ENCODE measurements at regions not wholly inside any gene's neighbourhood (a gene's known extent, or its start where the extent isn't known, plus 50 kb on each side); places are given as distances from the start of the nearest gene placed in this dataset.

DNA sequence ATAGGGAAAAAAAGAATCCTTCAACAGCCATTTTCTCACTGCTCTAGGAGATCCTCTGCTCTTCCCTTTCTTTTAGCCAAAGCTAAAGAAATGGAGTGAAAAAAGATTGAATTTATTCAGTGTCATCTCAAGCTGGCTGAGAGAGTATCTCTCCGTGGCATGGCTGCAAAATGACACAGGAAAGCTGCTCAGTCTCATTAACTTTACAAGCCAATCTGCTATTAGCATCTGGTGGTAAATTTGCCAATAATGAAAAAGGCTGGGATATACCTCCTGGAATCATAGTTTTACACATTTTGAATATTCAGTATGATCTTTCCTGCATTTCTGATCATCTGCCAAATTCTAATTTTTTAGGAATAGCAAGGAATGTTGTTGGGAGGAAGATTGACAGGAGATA, 176.8 kb upstream of the CHRM3 start:
- no peak for DNase-seq (ENCODE audit: low read depth)

DNA sequence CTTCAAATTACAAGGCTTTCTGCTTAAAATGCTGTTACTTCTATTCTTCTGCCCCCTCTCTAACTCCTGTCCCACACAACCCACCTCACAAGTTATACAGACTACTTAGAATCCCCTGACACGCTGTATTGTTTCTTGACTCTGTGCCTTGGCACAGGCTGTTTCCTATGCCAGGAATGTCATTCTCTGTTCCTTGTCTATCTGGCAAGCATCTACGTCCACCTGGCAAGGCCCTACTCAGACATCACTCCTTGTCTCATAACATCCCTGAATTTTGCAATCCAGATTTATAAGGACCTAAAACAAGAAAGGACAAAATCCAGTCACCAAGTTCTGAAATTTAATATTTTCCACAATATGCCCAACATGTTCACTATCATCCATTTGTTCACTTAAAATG, 182.0 kb upstream of the CHRM3 start:
- DNase-seq (ENCODE audit: low read depth): no peak

GRCh38 chr1:239197871-239198270, 188.5 kb upstream of the CHRM3 start:
- no peak for DNase-seq (ENCODE audit: low read depth)

DNA sequence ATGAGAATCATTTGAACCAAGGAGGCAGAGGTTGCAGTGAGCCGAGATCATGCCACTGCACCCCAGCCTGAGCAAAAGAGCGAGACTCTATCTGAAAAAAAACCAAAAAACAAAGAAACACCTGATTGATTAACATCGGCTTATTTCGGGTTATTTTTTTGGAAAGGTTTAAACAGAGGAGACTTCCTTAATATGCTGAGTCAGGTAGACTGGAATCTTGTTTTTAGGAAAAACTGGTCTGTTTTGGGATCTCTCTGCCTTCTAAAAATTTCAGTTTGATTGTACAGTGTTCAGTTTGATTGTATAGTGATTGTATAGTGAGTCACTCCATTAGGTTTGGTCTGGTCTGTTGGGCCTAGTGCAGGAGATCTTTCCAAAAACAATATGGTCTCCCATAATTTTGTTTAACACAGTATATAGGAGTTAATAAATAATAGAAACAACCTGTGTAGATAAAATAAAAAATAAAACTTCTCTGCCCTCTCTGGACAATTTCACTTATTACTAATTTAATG, 196.3 kb upstream of the CHRM3 start:
- no peak for DNase-seq (ENCODE audit: low read depth)

DNA sequence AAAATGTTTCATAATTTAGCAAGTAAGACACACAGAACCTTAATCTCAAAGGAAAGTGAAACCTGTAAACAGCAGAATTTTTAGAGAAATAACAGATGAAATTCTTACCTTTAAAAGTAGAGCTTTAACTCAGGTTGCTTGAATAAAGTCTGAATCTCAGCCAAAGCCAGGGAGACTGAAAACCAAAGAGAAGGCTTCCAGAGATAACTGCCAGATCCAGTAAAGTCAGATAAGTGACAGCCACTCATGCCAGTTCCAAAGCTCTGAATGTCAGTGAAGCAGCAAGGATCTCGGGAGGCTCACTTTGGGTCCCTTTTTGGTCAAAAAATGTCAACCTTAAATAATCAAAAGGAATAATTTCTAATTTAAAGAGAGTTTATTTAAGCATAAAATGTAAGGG, 199.9 kb upstream of the CHRM3 start:
- no peak for DNase-seq (ENCODE audit: low read depth)

DNA sequence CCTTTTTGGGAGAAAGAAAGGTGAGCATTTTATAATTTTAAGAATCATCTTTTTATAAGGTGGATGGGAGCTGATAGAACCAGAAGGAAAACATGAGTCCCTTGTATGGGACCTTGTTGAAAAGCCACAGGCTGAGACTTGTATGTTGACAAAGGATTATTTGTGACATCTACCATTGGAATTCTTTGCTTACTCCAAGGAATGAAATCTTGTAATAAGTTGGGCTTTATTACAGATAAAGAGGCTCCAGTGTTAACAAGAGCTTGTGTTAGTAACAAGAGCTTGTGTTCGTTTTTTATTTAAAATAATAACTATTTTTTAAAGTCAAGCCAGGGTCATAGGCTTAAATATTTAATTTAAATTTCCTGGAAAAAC, 201.1 kb upstream of the CHRM3 start:
- DNase-seq (ENCODE audit: low read depth): no peak

- no peak for DNase-seq (ENCODE audit: low read depth)
Measured at GRCh38 chr1:239184561-239185244, 201.7 kb upstream of the CHRM3 start.

DNA sequence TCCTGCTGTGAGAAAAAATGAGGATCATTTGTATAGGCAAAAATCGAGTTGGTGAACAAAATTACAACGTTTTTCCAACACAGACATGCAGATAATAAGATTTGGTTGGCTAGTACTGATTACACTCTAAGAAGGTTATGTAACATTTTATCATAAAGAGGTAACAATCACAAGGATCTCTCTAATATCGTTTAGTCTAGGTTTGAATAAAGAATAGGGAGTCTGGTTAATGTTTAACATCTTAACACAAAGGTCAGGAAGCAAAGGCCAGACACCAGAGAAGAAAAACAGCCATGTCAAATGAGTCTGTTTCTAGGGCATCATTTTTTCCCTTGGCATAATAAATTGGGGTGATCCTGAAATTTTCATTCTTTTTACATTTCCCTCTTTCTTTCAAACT, 207.4 kb upstream of the CHRM3 start:
- DNase-seq (ENCODE audit: low read depth): no peak

DNA sequence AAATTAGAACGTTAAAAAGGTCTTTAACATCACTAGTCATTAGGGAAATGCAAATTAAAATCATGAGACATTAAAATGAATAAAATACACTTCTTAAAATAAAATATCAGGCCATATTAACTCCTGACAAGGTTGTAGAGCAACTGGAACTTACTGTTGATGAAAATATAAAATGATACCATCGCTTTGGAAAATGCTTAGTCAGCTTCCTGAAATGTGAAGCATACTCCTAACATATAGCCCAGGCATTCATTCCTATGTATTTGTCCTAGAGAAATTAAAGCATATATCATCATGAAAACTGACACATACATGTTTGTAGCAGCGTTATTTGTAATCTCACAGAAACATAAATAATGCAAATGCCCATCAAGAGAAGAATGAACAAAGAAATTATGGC, 211.5 kb upstream of the CHRM3 start:
- DNase-seq (ENCODE audit: low read depth): no peak

DNA sequence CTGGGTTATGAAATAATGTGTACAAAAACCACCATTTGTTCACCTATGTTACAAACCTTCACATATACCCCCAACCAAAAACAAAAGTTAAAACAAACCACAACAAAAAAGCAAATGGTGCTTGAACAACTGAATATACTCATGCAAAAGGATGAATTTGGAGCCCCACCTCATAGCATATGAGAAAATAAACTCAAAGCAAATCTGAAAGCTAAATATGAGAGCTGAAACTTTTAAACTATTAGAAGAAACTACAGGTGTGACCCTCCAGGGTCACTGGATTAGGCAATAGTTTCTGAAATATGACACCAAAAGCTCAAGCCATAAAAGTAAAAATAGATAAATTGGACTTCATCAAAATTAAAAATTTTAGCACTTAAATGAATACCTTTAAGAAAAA, 215.5 kb upstream of the CHRM3 start:
- DNase-seq (ENCODE audit: low read depth): no peak

- no peak for DNase-seq (ENCODE audit: low read depth)
Measured at GRCh38 chr1:239169276-239169675, 217.1 kb upstream of the CHRM3 start.

DNA sequence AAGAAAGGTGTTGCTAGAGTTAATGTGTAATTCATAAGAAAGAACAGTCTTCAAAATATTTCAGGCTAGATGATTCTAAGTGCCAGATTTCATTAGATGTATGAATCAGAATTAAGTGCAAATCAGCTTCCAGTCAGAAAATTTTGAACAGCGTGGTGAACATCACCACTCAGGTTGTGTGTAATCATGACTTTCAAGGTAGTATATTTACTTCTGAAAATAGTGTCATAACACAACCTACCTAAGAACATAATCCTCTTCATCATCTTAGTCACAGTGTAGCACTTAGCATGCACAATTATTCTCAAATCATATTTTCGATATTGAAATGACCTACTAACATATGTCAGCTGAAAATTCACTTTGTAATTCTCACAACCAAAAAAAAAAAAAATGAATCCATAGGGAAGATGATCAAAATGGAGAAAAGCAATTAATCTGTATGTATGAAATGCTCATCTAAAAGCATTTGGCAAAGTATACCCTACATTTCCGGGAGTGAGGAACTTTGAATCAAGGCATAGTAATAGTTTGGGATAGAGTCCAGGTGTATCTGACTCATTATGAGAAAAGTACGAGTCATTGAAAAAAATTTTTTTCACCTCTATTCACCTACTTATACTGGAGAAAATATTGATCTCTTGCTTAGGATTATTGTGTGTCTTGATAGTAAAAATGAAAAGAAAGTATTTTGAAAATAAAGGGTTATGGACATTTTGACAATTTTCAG, 221.8 kb upstream of the CHRM3 start:
- no peak for DNase-seq (ENCODE audit: low read depth)

- no peak for DNase-seq (ENCODE audit: low read depth)
Measured at GRCh38 chr1:239155466-239156091, 230.8 kb upstream of the CHRM3 start.

GRCh38 chr1:239151937-239152336, 234.4 kb upstream of the CHRM3 start:
- no peak for DNase-seq (ENCODE audit: low read depth)

- DNase-seq (ENCODE audit: low read depth): no peak
Measured at GRCh38 chr1:239140968-239141367, 245.4 kb upstream of the CHRM3 start.

DNA sequence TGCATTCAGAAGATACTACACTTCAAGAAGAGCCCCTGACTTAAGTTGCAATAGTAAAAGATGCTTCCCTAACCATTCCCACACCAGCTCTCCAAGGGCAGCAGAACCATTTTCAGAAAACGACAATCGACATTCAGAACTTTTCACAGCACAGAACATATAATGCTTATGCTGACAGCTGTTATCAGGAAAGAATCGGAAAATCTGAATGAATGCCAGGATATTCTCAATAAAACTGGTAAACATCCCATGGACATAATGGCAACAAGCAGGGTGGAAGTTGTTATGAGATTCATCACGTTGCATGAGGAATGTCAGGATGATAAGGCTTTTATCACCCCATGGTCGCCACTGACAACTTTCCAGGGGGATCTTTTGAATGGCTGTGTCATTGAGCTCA, 246.6 kb upstream of the CHRM3 start:
- DNase-seq (ENCODE audit: low read depth): no peak

DNA sequence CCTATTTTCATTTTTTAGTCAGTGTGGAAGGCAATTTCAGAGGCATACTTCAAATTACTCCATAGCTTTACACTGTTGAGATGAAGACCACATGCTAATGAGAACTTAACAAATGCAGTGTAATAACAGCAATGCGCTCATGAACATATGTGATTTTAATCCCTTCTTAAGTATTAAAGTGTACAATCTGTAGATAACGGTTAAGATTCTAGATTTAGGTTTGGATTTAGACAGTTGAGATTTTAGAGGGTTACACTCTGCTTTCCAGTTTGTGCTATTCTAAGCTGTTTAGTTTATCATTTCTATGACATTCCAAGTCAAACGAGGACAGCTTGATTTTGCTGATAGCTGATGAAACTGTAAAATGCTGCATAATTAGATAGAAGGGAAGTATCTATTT, 257.8 kb upstream of the CHRM3 start:
- no peak for DNase-seq (ENCODE audit: low read depth)

DNA sequence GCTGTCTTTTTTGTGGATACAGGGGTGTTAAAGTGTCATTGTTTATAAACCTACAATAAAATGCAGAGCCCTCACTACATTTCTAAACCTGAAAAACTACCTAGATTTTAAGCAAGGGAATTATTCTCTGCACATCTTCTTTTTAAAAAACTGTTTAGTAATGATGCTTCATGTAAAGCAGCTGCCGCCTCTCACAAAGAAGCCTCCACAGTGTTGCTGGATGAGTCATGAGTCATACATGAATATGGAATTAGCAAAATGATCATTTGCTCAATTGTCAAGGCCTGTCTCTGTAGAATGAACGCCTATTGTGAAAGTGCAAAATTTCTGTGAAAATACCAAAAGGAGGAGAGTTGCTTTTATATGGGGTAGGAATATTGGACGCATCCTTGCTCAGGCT, 259.5 kb upstream of the CHRM3 start:
- DNase-seq (ENCODE audit: low read depth): no peak

DNA sequence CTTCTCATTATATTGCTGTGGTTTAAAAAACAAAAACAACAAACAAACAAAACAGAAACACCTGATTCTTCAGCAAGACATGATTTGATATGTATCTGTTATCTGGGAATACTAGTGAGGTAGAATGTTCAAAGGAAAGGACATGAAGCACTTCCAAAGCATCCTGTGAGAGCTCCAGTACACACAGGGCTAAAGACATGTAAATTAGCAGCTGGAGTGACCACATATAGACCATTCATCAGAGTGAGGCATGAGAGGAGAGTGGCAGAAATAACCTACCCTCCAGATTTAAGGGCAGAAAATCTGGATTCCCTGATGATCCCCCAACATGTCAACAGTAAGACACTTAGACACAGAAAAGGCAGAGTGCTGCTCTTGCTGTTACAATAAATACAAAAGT, 260.5 kb upstream of the CHRM3 start:
- DNase-seq (ENCODE audit: low read depth): no peak

DNA sequence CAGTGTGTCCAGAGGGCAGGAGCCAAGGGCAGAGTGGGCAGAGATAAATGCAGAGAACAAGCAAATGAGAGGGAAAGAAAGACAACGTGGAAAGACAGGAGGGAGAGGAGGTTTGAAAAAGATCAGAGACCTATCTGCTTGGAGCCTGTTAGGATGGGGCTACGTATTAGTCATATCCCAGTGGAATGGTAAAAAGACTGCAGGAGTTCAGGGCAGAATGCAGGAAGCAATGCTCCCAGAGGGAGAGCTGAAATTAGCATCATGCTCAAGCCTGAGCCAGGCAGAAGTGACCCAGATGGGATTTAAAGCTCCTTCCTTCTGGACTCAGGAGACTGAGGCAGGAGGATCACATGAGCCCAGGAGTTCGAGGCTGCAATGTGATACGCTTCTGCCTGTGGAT, 261.3 kb upstream of the CHRM3 start:
- peak; percentile 4 for DNase-seq (ENCODE audit: low read depth)

DNA sequence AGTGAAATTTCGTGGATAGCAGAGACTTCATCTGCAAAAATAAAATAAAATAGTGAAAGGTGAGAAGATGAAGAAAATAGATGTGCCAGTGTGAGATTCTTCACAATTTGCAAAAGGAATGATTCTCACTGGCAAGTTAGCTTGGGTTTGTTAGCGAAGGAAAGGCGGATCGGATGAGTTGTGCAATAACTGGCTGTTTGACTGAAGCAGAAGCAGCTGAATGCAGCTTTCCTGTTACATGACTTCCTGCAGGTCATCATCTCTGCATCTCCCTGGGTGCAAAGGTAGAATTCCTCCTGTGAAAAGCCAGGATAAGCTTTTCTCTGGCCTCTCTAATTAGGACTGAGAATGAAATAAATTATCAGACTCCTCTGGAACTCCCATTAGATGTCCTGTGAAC, 263.1 kb upstream of the CHRM3 start:
- no peak for DNase-seq (ENCODE audit: low read depth)

DNA sequence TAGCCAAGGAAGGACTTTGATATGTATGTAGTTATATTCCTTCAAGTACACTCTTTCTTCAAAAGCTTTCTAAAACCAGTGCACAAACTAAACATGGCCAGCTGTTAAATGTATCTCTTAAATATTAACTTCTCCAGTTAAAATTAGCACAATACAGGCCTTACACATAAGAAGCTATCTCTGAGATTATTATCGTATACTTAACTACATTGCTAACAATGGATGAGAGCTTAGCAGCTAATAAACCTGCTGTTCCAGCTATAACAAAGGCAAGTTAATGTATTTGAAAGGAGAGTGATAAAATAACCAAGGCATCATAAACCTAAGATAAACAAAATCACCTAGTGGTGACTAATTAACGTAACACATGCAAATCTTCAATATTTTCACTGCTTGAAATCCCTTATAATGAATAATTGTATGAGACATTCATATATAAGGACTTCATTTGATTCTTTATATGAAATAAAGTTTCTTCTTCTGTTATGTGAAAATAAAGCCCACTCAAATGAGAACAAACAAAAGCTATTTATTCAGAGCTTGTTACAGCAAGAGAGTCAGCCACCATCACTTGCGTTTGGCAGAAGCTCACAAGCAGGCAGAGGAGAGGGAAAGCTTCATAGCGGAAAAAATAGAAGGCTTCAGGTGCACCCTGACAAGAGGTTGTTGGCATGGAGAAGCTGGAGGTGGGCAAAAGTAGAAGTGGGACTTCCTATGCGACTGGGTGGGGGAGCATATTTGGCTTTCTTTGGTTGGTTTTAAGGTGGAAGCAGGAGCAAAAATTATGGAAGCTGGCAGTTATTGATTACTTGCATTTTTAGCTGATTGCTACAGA, 274.1 kb upstream of the CHRM3 start:
- DNase-seq (ENCODE audit: low read depth): no peak
